CD14-positive monocyte (primary cell): ENCODE measurements at regions not wholly inside any gene's neighbourhood (a gene's known extent, or its start where the extent isn't known, plus 50 kb on each side); places are given as distances from the start of the nearest gene placed in this dataset.
A peak's percentile ranks its signal among the peaks of the same experiment; 100 is the strongest.
"Not testable (repeated sequence)": the region's sequence is repeated elsewhere in the genome, so short reads cannot be mapped to it uniquely, and the experiment has no call there.

ENCODE experiments used
- DNase-seq, 3 donors: peaks; one replicate each; pipeline ENCODE4 v3.0.0-alpha.2; 2011 to 2022
- H2AFZ ChIP-seq: 2 replicates; pipeline ENCODE4 v1.6.0; 2012; ENCODE audit warnings: mild to moderate bottlenecking, low read depth, low read length, inconsistent platforms; ENCODE audit not compliant: insufficient read depth, poor library complexity, severe bottlenecking
- H3K27ac ChIP-seq, 2 donors: 1 replicate in 1 of 2; 2 replicates in 1 of 2; pipeline ENCODE4 v1.5.1; 2012 to 2013; ENCODE audit warnings: low read length in 2 of 2, control low read depth in 1 of 2, inconsistent platforms in 1 of 2, low read depth in 1 of 2, mild to moderate bottlenecking in 1 of 2
- H3K27me3 ChIP-seq, 2 donors: one replicate each; pipeline versions ENCODE4 v1.6.0 to v1.6.1; 2011 to 2013; ENCODE audit warnings: low read length in 2 of 2; ENCODE audit not compliant: control insufficient read depth in 2 of 2, insufficient read depth in 2 of 2
- H3K36me3 ChIP-seq, 2 donors: replicated peaks in 1 of 2; 1 replicate in 1 of 2; 2 replicates in 1 of 2; pipeline versions ENCODE4 v1.5.1 to v1.6.1; 2012 to 2013; ENCODE audit warnings: low read length in 2 of 2, control low read depth in 1 of 2, inconsistent platforms in 1 of 2, mild to moderate bottlenecking in 1 of 2; ENCODE audit not compliant: insufficient read depth in 2 of 2, control insufficient read depth in 1 of 2
- H3K4me1 ChIP-seq, 2 donors: 1 replicate in 1 of 2; 2 replicates in 1 of 2; pipeline versions ENCODE4 v1.5.1 to v1.6.1; 2012 to 2013; ENCODE audit warnings: low read length in 2 of 2, control low read depth in 1 of 2, inconsistent platforms in 1 of 2, mild to moderate bottlenecking in 1 of 2, moderate library complexity in 1 of 2; ENCODE audit not compliant: insufficient read depth in 2 of 2, control insufficient read depth in 1 of 2
- H3K4me2 ChIP-seq: replicated peaks from 2 replicates; pipeline ENCODE3; 2012; ENCODE audit warnings: low read length, moderate library complexity, mild to moderate bottlenecking; ENCODE audit not compliant: poor library complexity, severe bottlenecking; ENCODE audit errors: extremely low read depth
- H3K4me3 ChIP-seq, 3 experiments: fragments of 200-600 bp in 1 of 3; sonication (generic) in 1 of 3; replicated peaks in 1 of 3; 1 replicate in 2 of 3; 2 replicates in 1 of 3; pipeline ENCODE4 v1.5.1; 2011 to 2013; ENCODE audit warnings: low read length in 3 of 3, mild to moderate bottlenecking in 3 of 3, control low read depth in 2 of 3, low read depth in 2 of 3, inconsistent platforms in 1 of 3, moderate library complexity in 1 of 3
- H3K79me2 ChIP-seq: 2 replicates; pipeline ENCODE4 v1.6.0; 2012; ENCODE audit warnings: mild to moderate bottlenecking, control low read depth, inconsistent platforms, low read length, moderate library complexity; ENCODE audit not compliant: insufficient read depth
- H3K9ac ChIP-seq: 2 replicates; pipeline ENCODE4 v1.6.0; 2017; ENCODE audit warnings: low read length, mild to moderate bottlenecking; ENCODE audit not compliant: insufficient read depth, poor library complexity, severe bottlenecking
- H3K9me3 ChIP-seq, 2 donors: replicated peaks in 1 of 2; 1 replicate in 1 of 2; 2 replicates in 1 of 2; pipeline versions ENCODE4 v1.5.1 to v1.6.1; 2012 to 2013; ENCODE audit warnings: low read length in 2 of 2, control low read depth in 1 of 2; ENCODE audit not compliant: control insufficient read depth in 1 of 2, insufficient read depth in 1 of 2
- H4K20me1 ChIP-seq: 2 replicates; pipeline ENCODE4 v1.6.0; 2012; ENCODE audit warnings: mild to moderate bottlenecking, low read length, control low read depth, moderate library complexity; ENCODE audit not compliant: insufficient read depth
- H3K27ac Mint-ChIP-seq, 7 donors: one replicate each; pipeline ENCODE4 v1.8.0; 2020; ENCODE audit warnings: mild to moderate bottlenecking in 7 of 7, mixed read lengths in 7 of 7, moderate library complexity in 6 of 7, inconsistent platforms in 2 of 7
- H3K27me3 Mint-ChIP-seq, 3 donors: one replicate each; pipeline ENCODE4 v1.8.0; 2021 to 2022; ENCODE audit warnings: low read depth in 3 of 3, mild to moderate bottlenecking in 3 of 3, mixed read lengths in 3 of 3, moderate library complexity in 3 of 3, inconsistent platforms in 1 of 3
- H3K36me3 Mint-ChIP-seq, 2 donors: one replicate each; pipeline ENCODE4 v1.8.0; 2020; ENCODE audit warnings: mixed read lengths in 2 of 2, inconsistent platforms in 1 of 2, mild to moderate bottlenecking in 1 of 2
- H3K4me1 Mint-ChIP-seq: one replicate; pipeline ENCODE4 v1.8.0; 2020; ENCODE audit warnings: mild to moderate bottlenecking, mixed read lengths
- H3K4me3 Mint-ChIP-seq, 2 donors: one replicate each; pipeline ENCODE4 v1.8.0; 2020; ENCODE audit warnings: mild to moderate bottlenecking in 2 of 2, mixed read lengths in 2 of 2, moderate library complexity in 1 of 2
- H3K9me3 Mint-ChIP-seq, 7 donors: one replicate each; pipeline ENCODE4 v1.8.0; 2020 to 2022; ENCODE audit warnings: mixed read lengths in 7 of 7, mild to moderate bottlenecking in 6 of 7, moderate library complexity in 6 of 7, inconsistent platforms in 2 of 7
- WGBS: methylation state at CpG from one replicate; pipeline ENCODE4 v1.1.5; 2013; ENCODE audit warnings: missing lambda C conversion rate; ENCODE audit not compliant: insufficient coverage; 5-methylcytosine and 5-hydroxymethylcytosine counted together
- intact Hi-C, 2 donors: fragments of 100-400 bp; cut with micrococcal nuclease; formaldehyde crosslinking; loops; one replicate each; pipeline versions ENCODE4 v1.15.0 to v1.15.1; 2023
- TF ChIP-seq, protein P1 (sequence below): fragments of 200-600 bp; IDR thresholded peaks from one replicate; pipeline ENCODE4 v1.8.0; 2022; ENCODE audit warnings: antibody characterized with exemption, mild to moderate bottlenecking

DNA sequence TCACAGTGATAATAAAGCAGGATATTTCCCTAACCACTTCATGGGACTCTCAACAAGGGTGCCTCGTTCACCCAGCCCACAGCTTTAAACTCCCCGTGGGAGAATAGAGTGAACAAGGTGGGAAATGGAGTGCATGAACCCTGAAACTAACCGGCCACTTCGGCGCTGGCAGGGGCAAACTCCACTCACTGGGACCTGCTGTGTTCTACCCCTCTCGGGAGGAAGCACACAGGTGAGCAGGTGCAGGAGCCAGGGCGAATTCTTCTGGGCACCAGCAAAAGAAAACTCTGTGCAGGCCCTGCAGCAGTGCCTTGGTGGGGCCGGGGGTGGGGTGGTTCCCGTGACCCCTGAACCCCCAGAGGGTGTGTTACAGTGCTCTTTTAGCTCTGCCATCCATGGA, 2029.1 kb upstream of the LRRTM1 start:
- peaks cover 0 to 1% (median 0%) of the 10 kb centered on the region in 3 donors for H3K27me3 Mint-ChIP-seq
- H3K79me2 ChIP-seq: no peaks in the 10 kb centered on the region
- H3K4me2 ChIP-seq: no peak overlapping the region
- no peak overlapping the region for H3K9ac ChIP-seq
- intact Hi-C loops: no loop called here
- H3K27me3 ChIP-seq: no peaks in the 10 kb centered on the region
- no peaks in the 10 kb centered on the region for H3K4me1 ChIP-seq
- no peaks in the 10 kb centered on the region for H3K4me1 Mint-ChIP-seq
- TF ChIP-seq, protein P1, sequence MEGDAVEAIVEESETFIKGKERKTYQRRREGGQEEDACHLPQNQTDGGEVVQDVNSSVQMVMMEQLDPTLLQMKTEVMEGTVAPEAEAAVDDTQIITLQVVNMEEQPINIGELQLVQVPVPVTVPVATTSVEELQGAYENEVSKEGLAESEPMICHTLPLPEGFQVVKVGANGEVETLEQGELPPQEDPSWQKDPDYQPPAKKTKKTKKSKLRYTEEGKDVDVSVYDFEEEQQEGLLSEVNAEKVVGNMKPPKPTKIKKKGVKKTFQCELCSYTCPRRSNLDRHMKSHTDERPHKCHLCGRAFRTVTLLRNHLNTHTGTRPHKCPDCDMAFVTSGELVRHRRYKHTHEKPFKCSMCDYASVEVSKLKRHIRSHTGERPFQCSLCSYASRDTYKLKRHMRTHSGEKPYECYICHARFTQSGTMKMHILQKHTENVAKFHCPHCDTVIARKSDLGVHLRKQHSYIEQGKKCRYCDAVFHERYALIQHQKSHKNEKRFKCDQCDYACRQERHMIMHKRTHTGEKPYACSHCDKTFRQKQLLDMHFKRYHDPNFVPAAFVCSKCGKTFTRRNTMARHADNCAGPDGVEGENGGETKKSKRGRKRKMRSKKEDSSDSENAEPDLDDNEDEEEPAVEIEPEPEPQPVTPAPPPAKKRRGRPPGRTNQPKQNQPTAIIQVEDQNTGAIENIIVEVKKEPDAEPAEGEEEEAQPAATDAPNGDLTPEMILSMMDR: no peak
- peaks cover 0 to 5% (median 2%) of the 10 kb centered on the region in 7 donors for H3K9me3 Mint-ChIP-seq
- no peak for DNase-seq
- H3K9me3 ChIP-seq: peaks cover 0 to 3% of the 10 kb centered on the region in 2 donors
- no peaks in the 10 kb centered on the region for H4K20me1 ChIP-seq
- WGBS: 84% methylated on average over 7 of the region's 9 CpGs
- no peak overlapping the region for H3K27ac Mint-ChIP-seq
- H3K4me3 Mint-ChIP-seq: no peak overlapping the region
- no peak overlapping the region for H3K4me3 ChIP-seq
- H3K27ac ChIP-seq: no peak overlapping the region
- H3K36me3 ChIP-seq: no peaks in the 10 kb centered on the region
- H3K36me3 Mint-ChIP-seq: no peaks in the 10 kb centered on the region
- H2AFZ ChIP-seq: no peak overlapping the region

DNA sequence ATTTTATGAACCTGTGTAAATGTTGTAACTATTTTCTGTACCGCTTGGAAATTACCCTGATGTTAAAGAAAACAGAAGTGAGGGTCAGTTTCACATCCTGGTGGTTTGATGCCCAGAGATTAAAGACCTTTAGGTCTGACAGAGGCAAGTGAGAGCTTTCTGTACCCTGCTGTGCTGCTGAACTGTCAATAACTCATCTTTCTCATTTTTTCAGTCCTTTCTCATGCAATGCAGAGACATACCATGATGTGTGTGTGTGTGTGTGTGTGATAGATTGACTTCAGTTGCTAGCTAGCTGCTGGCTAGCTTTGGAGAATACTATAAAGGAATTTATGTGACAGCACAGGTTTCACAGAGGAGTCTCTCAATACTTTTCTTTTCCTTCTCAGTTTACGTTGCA, 2025.6 kb upstream of the LRRTM1 start:
- Mint-ChIP-seq H3K27me3 (peaks cover 0 to 3% (median 0%) of the 10 kb centered on the region in 3 donors), H3K27ac (no peak overlapping the region), H3K4me1 (no peaks in the 10 kb centered on the region), H3K4me3 (no peak overlapping the region), H3K9me3 (peaks cover 3 to 12% (median 5%) of the 10 kb centered on the region in 7 donors), H3K36me3 (no peaks in the 10 kb centered on the region)
- Histone ChIP-seq H3K9me3 (peaks cover 0 to 15% of the 10 kb centered on the region in 2 donors), H3K79me2 (no peaks in the 10 kb centered on the region), H3K36me3 (no peaks in the 10 kb centered on the region), H3K27me3 (no peaks in the 10 kb centered on the region), H2AFZ (no peak overlapping the region), H3K9ac (no peak overlapping the region), H3K4me3 (no peak overlapping the region), H4K20me1 (no peaks in the 10 kb centered on the region), H3K27ac (no peak overlapping the region), H3K4me1 (no peaks in the 10 kb centered on the region), H3K4me2 (no peak overlapping the region)
- TF ChIP-seq, protein P1: no peak
- no CpG with 5 or more reads among the region's 2 CpGs for WGBS
- intact Hi-C loops: no loop called here
- DNase-seq: peak in 1 of 3 donors; percentile 3

DNA sequence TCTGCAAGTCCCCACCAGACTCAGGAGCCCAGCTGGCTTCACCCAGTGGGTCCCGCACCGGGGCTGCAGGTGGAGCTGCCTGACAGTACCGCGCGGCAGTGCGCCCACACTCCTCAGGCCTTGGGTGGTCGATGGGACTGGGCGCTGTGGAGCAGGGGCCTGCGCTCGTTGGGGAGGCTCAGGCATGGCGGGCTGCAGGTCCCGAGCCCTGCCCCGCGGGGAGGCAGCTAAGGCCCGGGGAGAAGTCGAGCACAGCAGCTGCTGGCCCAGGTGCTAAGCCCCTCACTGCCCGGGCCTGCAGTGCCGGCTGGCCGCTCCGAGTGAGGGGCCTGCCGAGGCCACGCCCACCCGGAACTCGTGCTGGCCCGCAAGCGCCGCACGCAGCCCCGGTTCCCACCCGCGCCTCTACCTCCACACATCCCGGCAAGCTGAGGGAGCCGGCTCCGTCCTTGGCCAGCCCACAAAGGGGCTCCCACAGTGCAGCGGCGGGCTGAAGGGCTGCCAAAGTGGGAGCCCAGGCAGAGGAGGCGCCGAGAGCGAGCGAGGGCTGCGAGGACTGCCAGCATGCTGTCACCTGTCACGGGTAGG, 2021.7 kb upstream of the LRRTM1 start:
- H3K4me1 Mint-ChIP-seq, H3K4me1 ChIP-seq, H4K20me1 ChIP-seq, intact Hi-C loops, H3K36me3 Mint-ChIP-seq, H3K4me2 ChIP-seq, H2AFZ ChIP-seq, H3K27me3 ChIP-seq, H3K36me3 ChIP-seq, H3K9ac ChIP-seq, H3K4me3 ChIP-seq, H3K4me3 Mint-ChIP-seq, H3K27me3 Mint-ChIP-seq, H3K79me2 ChIP-seq, H3K27ac Mint-ChIP-seq, DNase-seq, H3K27ac ChIP-seq: not testable (repeated sequence)
- H3K9me3 ChIP-seq: peaks cover 0 to 14% of the 10 kb centered on the region in 2 donors
- WGBS: 93% methylated on average over 36 of the region's 42 CpGs
- peaks cover 0 to 18% (median 6%) of the 10 kb centered on the region in 7 donors for H3K9me3 Mint-ChIP-seq
